Fibroblast of the aortic adventitia (primary cell): ENCODE measurements at regions not wholly inside any gene's neighbourhood (a gene's known extent, or its start where the extent isn't known, plus 50 kb on each side); places are given as distances from the start of the nearest gene placed in this dataset.

Experiments
- DNase-seq: peaks from one replicate; pipeline ENCODE4 v3.0.0-alpha.2; 2010; ENCODE audit warnings: low read depth
- H3K4me3 ChIP-seq: 2 replicates; pipeline ENCODE4 v1.5.1; 2011; ENCODE audit warnings: low read depth, mild to moderate bottlenecking, control low read depth, low read length, moderate library complexity
- TF ChIP-seq, protein P1 (sequence below): IDR thresholded peaks from 2 replicates; pipeline ENCODE4 v1.5.1; 2011; ENCODE audit warnings: mild to moderate bottlenecking, low read length, control low read depth, inconsistent platforms; ENCODE audit not compliant: insufficient read depth

DNA sequence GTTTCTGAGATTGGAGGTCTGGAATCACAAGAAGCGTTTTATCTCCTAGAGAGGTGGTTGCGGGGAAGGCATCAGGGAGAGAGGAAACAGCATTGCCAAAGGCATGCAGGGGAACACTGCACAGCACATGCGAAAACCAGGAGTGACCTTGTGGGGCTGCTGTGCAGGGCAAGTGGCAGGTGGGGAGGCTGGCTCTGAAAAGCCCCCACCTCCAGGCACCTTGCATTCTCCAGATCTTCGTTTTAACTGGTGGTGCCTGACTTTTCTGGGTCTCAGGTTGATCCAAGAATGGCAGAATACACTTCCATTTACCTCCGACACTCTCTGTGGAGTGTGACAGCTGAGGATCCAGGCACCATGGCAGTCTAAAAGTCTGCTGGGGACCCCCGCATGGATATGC lies 209.4 kb upstream of the LEF1 start:
- TF ChIP-seq, protein P1, sequence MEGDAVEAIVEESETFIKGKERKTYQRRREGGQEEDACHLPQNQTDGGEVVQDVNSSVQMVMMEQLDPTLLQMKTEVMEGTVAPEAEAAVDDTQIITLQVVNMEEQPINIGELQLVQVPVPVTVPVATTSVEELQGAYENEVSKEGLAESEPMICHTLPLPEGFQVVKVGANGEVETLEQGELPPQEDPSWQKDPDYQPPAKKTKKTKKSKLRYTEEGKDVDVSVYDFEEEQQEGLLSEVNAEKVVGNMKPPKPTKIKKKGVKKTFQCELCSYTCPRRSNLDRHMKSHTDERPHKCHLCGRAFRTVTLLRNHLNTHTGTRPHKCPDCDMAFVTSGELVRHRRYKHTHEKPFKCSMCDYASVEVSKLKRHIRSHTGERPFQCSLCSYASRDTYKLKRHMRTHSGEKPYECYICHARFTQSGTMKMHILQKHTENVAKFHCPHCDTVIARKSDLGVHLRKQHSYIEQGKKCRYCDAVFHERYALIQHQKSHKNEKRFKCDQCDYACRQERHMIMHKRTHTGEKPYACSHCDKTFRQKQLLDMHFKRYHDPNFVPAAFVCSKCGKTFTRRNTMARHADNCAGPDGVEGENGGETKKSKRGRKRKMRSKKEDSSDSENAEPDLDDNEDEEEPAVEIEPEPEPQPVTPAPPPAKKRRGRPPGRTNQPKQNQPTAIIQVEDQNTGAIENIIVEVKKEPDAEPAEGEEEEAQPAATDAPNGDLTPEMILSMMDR = no peak
- DNase-seq = no peak

DNA sequence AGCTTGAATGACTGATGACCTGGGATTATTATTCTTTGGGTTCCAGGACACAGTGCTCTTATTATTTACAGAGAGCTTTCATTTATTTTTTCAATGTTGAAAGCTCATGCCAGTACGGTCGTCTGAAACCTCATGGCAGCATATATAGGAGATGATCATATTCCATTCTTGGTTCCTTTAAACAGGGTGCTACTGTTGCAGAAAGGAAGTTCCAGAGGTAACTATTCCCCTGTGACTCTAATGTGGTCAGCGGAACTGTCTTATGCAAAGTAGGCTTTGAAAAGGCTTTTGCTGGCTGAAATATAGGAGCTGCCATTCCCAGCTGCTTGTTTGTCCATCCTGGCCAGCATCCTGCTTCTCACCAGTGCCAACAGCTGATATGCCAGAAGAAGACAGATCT lies 208.3 kb upstream of the LEF1 start:
- H3K4me3 ChIP-seq = no peak overlapping the region
- TF ChIP-seq, protein P1 = no peak
- DNase-seq = no peak

More for the DNA sequence above, 209.4 kb upstream of the LEF1 start:
- H3K4me3 ChIP-seq = no peak overlapping the region

- DNase-seq = no peak
- TF ChIP-seq, protein P1 = no peak
- no peak overlapping the region for H3K4me3 ChIP-seq
Measured at GRCh38 chr4:108375434-108375833, 206.7 kb upstream of the LEF1 start.

DNA sequence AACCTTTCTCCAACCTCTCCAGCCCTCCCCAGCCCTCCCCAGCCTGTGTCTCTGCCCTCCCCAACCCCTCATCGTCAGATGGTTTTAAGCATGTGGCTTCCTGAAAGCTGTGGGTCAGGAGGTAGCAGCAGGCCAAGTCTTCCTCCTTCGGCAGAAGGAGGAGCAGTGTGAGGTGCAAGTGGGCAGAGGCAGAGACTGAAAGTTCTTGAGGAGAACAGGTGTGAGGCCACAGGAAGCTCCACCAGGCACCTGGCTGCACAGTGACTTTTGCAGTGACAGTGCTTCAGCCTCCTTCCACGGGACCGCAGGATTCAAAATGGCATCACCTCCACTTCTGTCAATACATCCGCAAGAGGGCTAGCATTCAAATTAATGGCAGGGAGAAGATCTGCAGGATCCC lies 203.9 kb upstream of the LEF1 start:
- TF ChIP-seq, protein P1 = no peak
- no peak overlapping the region for H3K4me3 ChIP-seq
- DNase-seq = no peak

DNA sequence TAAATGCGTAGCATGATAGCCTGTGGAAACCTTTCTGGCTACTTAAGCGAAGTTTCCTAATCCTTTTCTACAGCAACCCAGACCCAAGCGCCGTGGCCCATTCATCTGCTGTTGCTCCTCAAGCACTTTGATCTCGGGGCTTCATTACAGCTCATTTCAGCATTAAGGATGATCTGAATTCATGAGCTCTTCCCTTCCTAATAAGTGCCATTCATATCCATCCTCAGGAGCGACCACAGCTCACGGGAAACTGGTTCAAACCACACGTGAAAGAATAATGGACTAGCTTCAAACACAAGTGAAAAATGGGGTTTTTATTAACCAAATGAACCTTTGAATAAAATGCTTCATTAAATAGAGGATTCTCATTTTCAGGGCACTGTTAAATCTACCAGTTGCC lies 202.6 kb upstream of the LEF1 start:
- no peak overlapping the region for H3K4me3 ChIP-seq
- no peak for DNase-seq
- TF ChIP-seq, protein P1 = no peak

- H3K4me3 ChIP-seq = no peak overlapping the region
- no peak for DNase-seq
- TF ChIP-seq, protein P1 = no peak
Measured at GRCh38 chr4:108370291-108371141, 201.8 kb upstream of the LEF1 start.
